GM12891 (cell line): ENCODE measurements at regions not wholly inside any gene's neighbourhood (a gene's known extent, or its start where the extent isn't known, plus 50 kb on each side); places are given as distances from the start of the nearest gene placed in this dataset.

Source experiments
- DNase-seq: peaks from one replicate; pipeline ENCODE4 v3.0.0; 2011; ENCODE audit warnings: low spot score; ENCODE audit not compliant: insufficient read length
- FAIRE-seq: peaks from 2 replicates; lab custom pipeline; 2011; peaks lifted over from hg19 to GRCh38; lab: Jason Lieb, UNC
- PAX5 ChIP-seq: IDR thresholded peaks from 2 replicates; pipeline ENCODE4 v1.6.1; 2011; ENCODE audit warnings: low read length, moderate library complexity, mild to moderate bottlenecking; ENCODE audit not compliant: insufficient read depth, severe bottlenecking
- POLR2A ChIP-seq: IDR thresholded peaks from 2 replicates; pipeline ENCODE4 v1.6.1; 2011; ENCODE audit warnings: low read depth, low read length, control low read depth
- POLR2AphosphoS5 ChIP-seq: IDR thresholded peaks from 2 replicates; pipeline ENCODE4 v1.6.1; 2011; ENCODE audit warnings: low read depth, low read length, control low read depth
- POU2F2 ChIP-seq: IDR thresholded peaks from 2 replicates; pipeline ENCODE4 v1.6.1; 2011; ENCODE audit warnings: low read depth, mild to moderate bottlenecking, control low read depth, low read length, moderate library complexity
- SPI1 ChIP-seq: IDR thresholded peaks from 2 replicates; pipeline ENCODE4 v1.6.1; 2011; ENCODE audit warnings: low read depth, low read length, control low read depth
- TAF1 ChIP-seq: IDR thresholded peaks from 2 replicates; pipeline ENCODE4 v1.6.1; 2011; ENCODE audit warnings: low read depth, low read length, control low read depth

- no peak for FAIRE-seq
- no peak for DNase-seq
- TF ChIP-seq POLR2AphosphoS5 (no peak), PAX5 (no peak), TAF1 (no peak), SPI1 (no peak), POLR2A (no peak)
These were observed 353.3 kb downstream of the YTHDC2 start for GRCh38 chr5:113866763-113867162.

GRCh38 chr5:113869611-113870010 is 356.1 kb downstream of the YTHDC2 start:
- no peak for DNase-seq
- no peak for FAIRE-seq
- TF ChIP-seq POU2F2 (no peak), SPI1 (no peak), POLR2AphosphoS5 (no peak), TAF1 (no peak), PAX5 (no peak), POLR2A (no peak)

DNA sequence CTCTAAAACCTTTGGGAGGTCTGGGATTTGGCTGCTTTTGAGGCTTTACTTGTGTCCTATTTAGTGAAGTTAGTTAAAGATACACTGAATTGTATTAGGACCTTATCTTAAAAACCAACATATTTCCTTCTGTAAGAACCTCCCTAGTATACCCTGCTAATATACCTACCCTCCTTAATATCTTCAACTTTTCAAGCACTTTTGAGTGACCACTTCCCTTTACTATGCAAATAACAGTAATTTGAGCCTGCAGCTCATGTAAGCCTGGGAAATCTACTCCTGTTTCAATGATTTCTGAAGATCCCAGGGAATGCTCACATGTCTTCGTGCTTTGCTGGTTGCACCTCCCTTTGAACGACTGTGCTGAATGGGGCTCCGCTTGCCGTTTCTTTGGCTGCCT is 358.5 kb downstream of the YTHDC2 start:
- FAIRE-seq (no peak), DNase-seq (no peak)
- TF ChIP-seq SPI1 (no peak), POLR2AphosphoS5 (no peak), POU2F2 (no peak), TAF1 (no peak), PAX5 (no peak), POLR2A (no peak)

GRCh38 chr5:113875096-113875495 is 361.6 kb downstream of the YTHDC2 start:
- TF ChIP-seq TAF1: no peak
- no peak for TF ChIP-seq POLR2AphosphoS5
- TF ChIP-seq POU2F2: no peak
- no peak for TF ChIP-seq POLR2A
- no peak for TF ChIP-seq PAX5
- no peak for TF ChIP-seq SPI1
- FAIRE-seq (no peak), DNase-seq (no peak)

DNA sequence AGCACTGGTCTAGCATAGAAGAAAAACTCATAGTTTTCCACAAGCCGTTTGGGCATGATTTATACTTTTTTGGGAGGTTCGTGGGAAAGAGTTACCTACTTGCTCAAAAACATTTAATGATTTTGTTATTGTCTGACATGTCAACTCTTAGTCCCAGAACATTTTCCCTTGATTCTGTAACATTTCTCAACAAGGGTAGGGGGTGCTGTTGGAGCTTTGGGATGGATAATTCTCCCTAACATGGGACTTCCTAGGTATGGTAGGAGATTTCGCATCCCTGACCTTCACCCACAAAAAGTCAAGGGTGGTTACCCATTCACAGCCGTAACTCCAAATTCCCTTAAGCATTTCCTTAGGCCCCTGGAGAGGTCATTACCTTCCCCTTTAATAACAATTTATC is 378.0 kb downstream of the YTHDC2 start:
- TF ChIP-seq PAX5 (no peak), TAF1 (no peak), SPI1 (no peak), POLR2A (no peak), POLR2AphosphoS5 (no peak), POU2F2 (no peak)
- no peak for FAIRE-seq
- DNase-seq: no peak

GRCh38 chr5:113896789-113897188 is 383.3 kb downstream of the YTHDC2 start:
- TF ChIP-seq TAF1 (no peak), PAX5 (no peak), SPI1 (no peak), POLR2AphosphoS5 (no peak), POLR2A (no peak), POU2F2 (no peak)
- no peak for FAIRE-seq

GRCh38 chr5:113897748-113898147 is 384.3 kb downstream of the YTHDC2 start:
- no peak for TF ChIP-seq POLR2AphosphoS5
- TF ChIP-seq TAF1: no peak
- TF ChIP-seq SPI1: no peak
- no peak for TF ChIP-seq POLR2A
- no peak for TF ChIP-seq POU2F2
- no peak for TF ChIP-seq PAX5
- FAIRE-seq (no peak), DNase-seq (no peak)

More at GRCh38 chr5:113896789-113897188, 383.3 kb downstream of the YTHDC2 start:
- no peak for DNase-seq

DNA sequence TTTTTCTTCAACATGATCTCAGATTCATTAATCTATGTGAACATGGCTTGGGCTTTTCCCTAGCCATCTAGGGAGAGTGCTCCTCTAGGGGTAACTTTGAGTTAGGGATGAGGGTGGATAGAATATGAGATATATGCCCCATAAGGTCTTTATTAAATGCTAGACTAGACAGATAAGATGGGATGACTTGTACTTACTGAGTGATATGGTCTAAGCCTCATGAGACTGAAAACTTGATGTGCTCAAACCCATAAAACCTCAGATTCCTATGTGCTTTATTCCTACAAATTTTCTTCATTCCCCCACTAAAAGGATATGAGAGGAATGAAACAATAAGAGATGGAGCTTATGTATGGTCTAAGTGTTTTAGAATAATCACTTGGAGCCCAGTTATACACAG is 386.6 kb downstream of the YTHDC2 start:
- TF ChIP-seq POU2F2 (no peak), POLR2A (no peak), POLR2AphosphoS5 (no peak), PAX5 (no peak), TAF1 (no peak), SPI1 (no peak)
- no peak for FAIRE-seq
- DNase-seq: no peak

GRCh38 chr5:113900816-113901215 is 387.3 kb downstream of the YTHDC2 start:
- TF ChIP-seq POLR2AphosphoS5 (no peak), POLR2A (no peak), POU2F2 (no peak), SPI1 (no peak), TAF1 (no peak), PAX5 (no peak)
- DNase-seq: no peak
- no peak for FAIRE-seq

DNA sequence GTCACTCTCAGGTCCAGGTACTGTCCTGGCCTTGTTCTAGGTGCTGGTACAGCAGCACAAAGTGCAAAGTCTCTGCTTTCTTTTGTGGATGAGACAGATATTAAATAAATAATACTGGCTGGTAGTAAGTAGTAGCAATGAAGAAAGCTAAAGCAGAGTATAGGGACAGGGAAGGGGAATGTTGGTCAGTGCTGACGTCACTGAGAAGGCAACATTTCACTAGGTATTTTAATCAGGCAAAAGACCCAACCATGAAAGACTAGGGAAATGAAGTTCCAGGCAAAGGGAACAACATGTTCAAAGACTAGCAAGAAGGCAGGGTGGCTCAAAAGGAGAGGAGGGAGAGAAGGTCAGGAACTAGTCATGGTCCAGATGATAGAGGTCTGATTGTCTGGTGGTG is 388.2 kb downstream of the YTHDC2 start:
- FAIRE-seq (no peak), DNase-seq (no peak)
- TF ChIP-seq TAF1 (no peak), POU2F2 (no peak), SPI1 (no peak), PAX5 (no peak), POLR2A (no peak), POLR2AphosphoS5 (no peak)

- FAIRE-seq (no peak), DNase-seq (no peak)
- TF ChIP-seq PAX5 (no peak), TAF1 (no peak), POU2F2 (no peak), SPI1 (no peak), POLR2AphosphoS5 (no peak), POLR2A (no peak)
These were observed 389.6 kb downstream of the YTHDC2 start for GRCh38 chr5:113902917-113903660.
